Fibroblast of mammary gland (primary cell): ENCODE measurements at regions not wholly inside any gene's neighbourhood (a gene's known extent, or its start where the extent isn't known, plus 50 kb on each side); places are given as distances from the start of the nearest gene placed in this dataset.

Experiments used
- DNase-seq: peaks from one replicate; pipeline ENCODE4 v3.0.0-alpha.2; 2010; ENCODE audit warnings: low read depth
- H3K4me3 ChIP-seq: 2 replicates; pipeline ENCODE4 v1.5.1; 2011; ENCODE audit warnings: low read depth, mild to moderate bottlenecking, low read length, moderate library complexity; ENCODE audit not compliant: control insufficient read depth
- CTCF ChIP-seq: conservative IDR thresholded peaks from 2 replicates; pipeline ENCODE4 v1.5.1; 2011; ENCODE audit warnings: low read depth, low read length, inconsistent platforms; ENCODE audit not compliant: control insufficient read depth, insufficient read depth

- DNase-seq: no peak
- H3K4me3 ChIP-seq: no peak overlapping the region
- no peak for TF ChIP-seq CTCF
Measured at GRCh38 chr11:41970681-41971080, 511.2 kb upstream of the LRRC4C start.

- no peak for TF ChIP-seq CTCF
- DNase-seq: no peak
- no peak overlapping the region for H3K4me3 ChIP-seq
Measured at GRCh38 chr11:41971592-41971991, 512.1 kb upstream of the LRRC4C start.

GRCh38 chr11:41978945-41979344, 519.5 kb upstream of the LRRC4C start:
- TF ChIP-seq CTCF: no peak
- DNase-seq: no peak
- no peak overlapping the region for H3K4me3 ChIP-seq

- no peak for DNase-seq
- no peak overlapping the region for H3K4me3 ChIP-seq
- no peak for TF ChIP-seq CTCF
Measured at GRCh38 chr11:41980741-41981140, 521.3 kb upstream of the LRRC4C start.

- H3K4me3 ChIP-seq: no peak overlapping the region
- TF ChIP-seq CTCF: no peak
- DNase-seq: no peak
Measured at GRCh38 chr11:41982276-41982675, 522.8 kb upstream of the LRRC4C start.

GRCh38 chr11:41982975-41983374, 523.5 kb upstream of the LRRC4C start:
- TF ChIP-seq CTCF: no peak
- H3K4me3 ChIP-seq: no peak overlapping the region
- no peak for DNase-seq

- peak; percentile 1 for DNase-seq
- no peak for TF ChIP-seq CTCF
- H3K4me3 ChIP-seq: no peak overlapping the region
Measured at GRCh38 chr11:41983475-41983874, 524.0 kb upstream of the LRRC4C start.
